ENCODE measurements at regions not wholly inside any gene's neighbourhood (a gene's known extent, or its start where the extent isn't known, plus 50 kb on each side); places are given as distances from the start of the nearest gene placed in this dataset.

- CTCF ChIA-PET, result no interaction called here
- Histone ChIP-seq H2AFZ (ENCODE audit: low read depth) (peak overlapping the region; percentile 68; the same call in 1 of the 2 replicates), H3K27ac (ENCODE audit: low read depth in 2 of 2, low read length in 1 of 2) (peak overlapping the region; percentile 85 to 91; a peak in 3 of 4 replicates), H3K4me3 (ENCODE audit: low read depth in 2 of 2, low read length in 1 of 2) (no peak overlapping the region), H3F3A (replicated peaks; ENCODE audit: insufficient read depth) (peaks cover 42% of the 10 kb centered on the region), H4K20me1 (ENCODE audit: insufficient read depth) (no peaks in the 10 kb centered on the region), H3K4me2 (peak overlapping the region; percentile 63), H3K27me3 (ENCODE audit: insufficient read depth) (no peaks in the 10 kb centered on the region), H3K9ac (peak overlapping the region; percentile 26; the same call in 1 of the 2 replicates), H3K79me2 (ENCODE audit: insufficient read depth) (no peaks in the 10 kb centered on the region), H3K4me1 (ENCODE audit: control insufficient read depth in 1 of 2, insufficient read depth in 2 of 2, low read depth in 1 of 2, low read length in 1 of 2) (peaks cover 0 to 20% of the 10 kb centered on the region in 2 experiments; a peak in 3 of 4 replicates), H3K9me2 (no peaks in the 10 kb centered on the region), H3K36me3 (replicated peaks in 1 of 2; ENCODE audit: control insufficient read depth in 1 of 2, insufficient read depth in 2 of 2, low read length in 1 of 2) (no peaks in the 10 kb centered on the region), H3K9me3 (no peaks in the 10 kb centered on the region)
- POLR2A ChIA-PET, result no interaction called here
- WGBS (ENCODE audit: low lambda C conversion rate), result 0% methylated on average over 2 of the region's 2 CpGs
- no peak for DNase-seq
- TF ChIP-seq REST (IDR thresholded peaks at IDR 0.05; ENCODE audit: low read depth, low read length) (no peak), SIN3A (IDR thresholded peaks at IDR 0.05; ENCODE audit: borderline replicate concordance, low read depth, low read length) (peak; percentile 76; the same call in 1 of the 2 replicates), RCOR1 (IDR thresholded peaks at IDR 0.05; ENCODE audit: low read length) (no peak), MXI1 (IDR thresholded peaks at IDR 0.05; ENCODE audit: low read depth, low read length) (no peak), TAF1 (IDR thresholded peaks at IDR 0.05; ENCODE audit: borderline replicate concordance, low read depth, low read length) (0 out of 2 replicates have a peak, but pooled peaks have one; percentile 7), MAX (IDR thresholded peaks at IDR 0.05; ENCODE audit: low read depth) (peak; percentile 74; the same call in 1 of the 2 replicates), SMC3 (IDR thresholded peaks at IDR 0.05; ENCODE audit: low read depth, low read length) (no peak), NRF1 (IDR thresholded peaks at IDR 0.05; ENCODE audit: low read depth, low read length) (no peak), CHD2 (IDR thresholded peaks at IDR 0.05; ENCODE audit: low read length, partially characterized antibody) (no peak), CTCF (IDR thresholded peaks at IDR 0.05) (no peak), FOSL2 (IDR thresholded peaks at IDR 0.05; ENCODE audit: borderline replicate concordance, low read depth) (peak; percentile 97), JUND (IDR thresholded peaks at IDR 0.05) (peak; percentile 100), EP300 (IDR thresholded peaks at IDR 0.05; ENCODE audit: borderline replicate concordance in 1 of 2, low read depth in 1 of 2, low read length in 1 of 2) (peak; percentile 77 to 100), MEF2A (IDR thresholded peaks at IDR 0.05; ENCODE audit: borderline replicate concordance, low read depth) (peak; percentile 91), YY1 (IDR thresholded peaks at IDR 0.05; ENCODE audit: low read depth) (no peak), TCF12 (IDR thresholded peaks at IDR 0.05) (peak; percentile 100), RFX5 (IDR thresholded peaks at IDR 0.05; ENCODE audit: low read length) (no peak), TEAD4 (IDR thresholded peaks at IDR 0.05; ENCODE audit: borderline replicate concordance, insufficient read depth) (peak; percentile 100), RXRA (IDR thresholded peaks at IDR 0.05; ENCODE audit: borderline replicate concordance, low read depth) (peak; percentile 85), GATA2 (CRISPR knock-in tag; IDR thresholded peaks at IDR 0.05) (no peak), RAD21 (IDR thresholded peaks at IDR 0.05; ENCODE audit: low read length) (no peak), FOXJ3 (CRISPR knock-in tag; IDR thresholded peaks at IDR 0.05) (no peak), NFIC (IDR thresholded peaks at IDR 0.05; ENCODE audit: borderline replicate concordance) (peak; percentile 95)
- TF ChIP-seq, protein P1, sequence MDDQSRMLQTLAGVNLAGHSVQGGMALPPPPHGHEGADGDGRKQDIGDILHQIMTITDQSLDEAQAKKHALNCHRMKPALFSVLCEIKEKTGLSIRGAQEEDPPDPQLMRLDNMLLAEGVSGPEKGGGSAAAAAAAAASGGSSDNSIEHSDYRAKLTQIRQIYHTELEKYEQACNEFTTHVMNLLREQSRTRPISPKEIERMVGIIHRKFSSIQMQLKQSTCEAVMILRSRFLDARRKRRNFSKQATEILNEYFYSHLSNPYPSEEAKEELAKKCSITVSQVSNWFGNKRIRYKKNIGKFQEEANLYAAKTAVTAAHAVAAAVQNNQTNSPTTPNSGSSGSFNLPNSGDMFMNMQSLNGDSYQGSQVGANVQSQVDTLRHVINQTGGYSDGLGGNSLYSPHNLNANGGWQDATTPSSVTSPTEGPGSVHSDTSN (IDR thresholded peaks at IDR 0.05), result peak; percentile 97
- TF ChIP-seq, protein P2, sequence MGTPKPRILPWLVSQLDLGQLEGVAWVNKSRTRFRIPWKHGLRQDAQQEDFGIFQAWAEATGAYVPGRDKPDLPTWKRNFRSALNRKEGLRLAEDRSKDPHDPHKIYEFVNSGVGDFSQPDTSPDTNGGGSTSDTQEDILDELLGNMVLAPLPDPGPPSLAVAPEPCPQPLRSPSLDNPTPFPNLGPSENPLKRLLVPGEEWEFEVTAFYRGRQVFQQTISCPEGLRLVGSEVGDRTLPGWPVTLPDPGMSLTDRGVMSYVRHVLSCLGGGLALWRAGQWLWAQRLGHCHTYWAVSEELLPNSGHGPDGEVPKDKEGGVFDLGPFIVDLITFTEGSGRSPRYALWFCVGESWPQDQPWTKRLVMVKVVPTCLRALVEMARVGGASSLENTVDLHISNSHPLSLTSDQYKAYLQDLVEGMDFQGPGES (IDR thresholded peaks at IDR 0.05; ENCODE audit: low read depth, low read length), result no peak
These were observed 144.2 kb upstream of the CDH10 start for GRCh38 chr5:24788829-24789514.

Data from SK-N-SH (cell line).